WTC11 (cell line): ENCODE measurements at regions not wholly inside any gene's neighbourhood (a gene's known extent, or its start where the extent isn't known, plus 50 kb on each side); places are given as distances from the start of the nearest gene placed in this dataset.

Experiments
- CREB1 ChIP-seq: sonication (generic); formaldehyde crosslinking; IDR thresholded peaks from 2 replicates; pipeline ENCODE4 v1.8.0; 2023; ENCODE audit warnings: mild to moderate bottlenecking, missing genetic modification reagents
- CTCF ChIP-seq: fragments of 200-600 bp; IDR thresholded peaks from 2 replicates; pipeline ENCODE4 v1.8.0; 2022; ENCODE audit warnings: antibody characterized with exemption
- FOXK1 ChIP-seq: sonication (generic); formaldehyde crosslinking; IDR thresholded peaks from 2 replicates; pipeline ENCODE4 v1.8.0; 2022; ENCODE audit warnings: mild to moderate bottlenecking, moderate library complexity, missing genetic modification reagents
- HMGXB4 ChIP-seq: sonication (generic); formaldehyde crosslinking; IDR thresholded peaks from 2 replicates; pipeline ENCODE4 v1.8.1; 2023; ENCODE audit warnings: mild to moderate bottlenecking, moderate library complexity, missing genetic modification reagents
- IRF2 ChIP-seq: sonication (generic); formaldehyde crosslinking; IDR thresholded peaks from 2 replicates; pipeline ENCODE4 v1.8.0; 2022; ENCODE audit warnings: low read depth, missing genetic modification reagents, borderline replicate concordance
- NR2C2 ChIP-seq: sonication (generic); formaldehyde crosslinking; IDR thresholded peaks from 2 replicates; pipeline ENCODE4 v1.8.0; 2022; ENCODE audit warnings: mild to moderate bottlenecking, missing genetic modification reagents
- STAT6 ChIP-seq: sonication (generic); formaldehyde crosslinking; conservative IDR thresholded peaks from 2 replicates; pipeline ENCODE4 v1.8.1; 2023; ENCODE audit warnings: mild to moderate bottlenecking, low read depth, missing genetic modification reagents, moderate library complexity
- ZNF138 ChIP-seq: sonication (generic); formaldehyde crosslinking; conservative IDR thresholded peaks from 2 replicates; pipeline ENCODE4 v1.8.1; 2022; ENCODE audit warnings: mild to moderate bottlenecking, moderate library complexity, missing genetic modification reagents
- ZNF232 ChIP-seq: sonication (generic); formaldehyde crosslinking; IDR thresholded peaks from 2 replicates; pipeline ENCODE4 v1.8.0; 2022; ENCODE audit warnings: mild to moderate bottlenecking, missing genetic modification reagents

- no peak for TF ChIP-seq CTCF
- TF ChIP-seq IRF2 (CRISPR knock-in tag): no peak
- TF ChIP-seq ZNF138 (CRISPR knock-in tag): no peak
- TF ChIP-seq STAT6 (CRISPR knock-in tag): no peak
- no peak for TF ChIP-seq FOXK1 (CRISPR knock-in tag)
- TF ChIP-seq HMGXB4 (CRISPR knock-in tag): no peak
- no peak for TF ChIP-seq NR2C2 (CRISPR knock-in tag)
- no peak for TF ChIP-seq CREB1 (CRISPR knock-in tag)
- TF ChIP-seq ZNF232 (CRISPR knock-in tag): no peak
These were observed 468.4 kb downstream of the ZSWIM6 start for GRCh38 chr5:61800450-61800849.
